ENCODE measurements at regions not wholly inside any gene's neighbourhood (a gene's known extent, or its start where the extent isn't known, plus 50 kb on each side); places are given as distances from the start of the nearest gene placed in this dataset.
"Not testable (repeated sequence)": the region's sequence is repeated elsewhere in the genome, so short reads cannot be mapped to it uniquely, and the experiment has no call there.

DNA sequence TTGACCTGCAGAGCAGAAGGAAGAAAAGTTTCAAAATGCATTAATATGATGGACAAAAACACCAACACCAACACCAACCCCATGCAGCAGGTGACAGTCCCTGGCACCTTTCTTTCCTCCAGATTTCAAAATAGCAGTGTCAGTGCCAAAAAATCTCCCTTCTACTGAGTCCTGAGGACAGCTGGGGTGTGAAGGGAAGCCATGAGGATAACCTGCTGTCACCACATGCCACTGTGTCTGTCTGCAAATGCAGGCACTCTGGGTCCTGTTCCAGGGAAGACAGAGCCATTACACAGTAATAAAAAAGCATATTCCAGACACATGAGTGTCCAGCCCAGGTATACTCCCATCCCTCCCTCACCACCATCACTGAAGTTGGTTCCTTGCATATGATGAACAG is 187.5 kb downstream of the BMP15 start:
- ATAC-seq (ENCODE audit: low read depth) (no peak), DNase-seq (no peak)
- Mint-ChIP-seq H3K4me3 (no peak overlapping the region), H3K9me3 (no peaks in the 10 kb centered on the region), H3K27ac (no peak overlapping the region), H3K36me3 (ENCODE audit: low read depth) (no peaks in the 10 kb centered on the region), H3K4me1 (no peaks in the 10 kb centered on the region), H3K27me3 (no peaks in the 10 kb centered on the region)
- ChIA-PET CTCF (no interaction called here), POLR2A (no interaction called here)
- TF ChIP-seq CTCF (IDR thresholded peaks at IDR 0.05) = no peak
- intact Hi-C loops (cut with micrococcal nuclease) = no loop called here

- CTCF ChIA-PET = not testable (repeated sequence)
Observed at GRCh38 chrX:51119058-51119926, 208.8 kb downstream of the BMP15 start.

GRCh38 chrX:51125743-51126142 is 206.9 kb upstream of the NUDT10 start:
- POLR2A ChIA-PET; H3K27me3 Mint-ChIP-seq; intact Hi-C loops (cut with micrococcal nuclease); DNase-seq; H3K4me3 Mint-ChIP-seq; H3K27ac Mint-ChIP-seq; ATAC-seq (ENCODE audit: low read depth); H3K4me1 Mint-ChIP-seq; H3K9me3 Mint-ChIP-seq; H3K36me3 Mint-ChIP-seq (ENCODE audit: low read depth); CTCF ChIA-PET: not testable (repeated sequence)

More at GRCh38 chrX:51119058-51119926, 208.8 kb downstream of the BMP15 start:
- H3K36me3 Mint-ChIP-seq (ENCODE audit: low read depth); H3K27me3 Mint-ChIP-seq; intact Hi-C loops (cut with micrococcal nuclease); H3K27ac Mint-ChIP-seq; POLR2A ChIA-PET; ATAC-seq (ENCODE audit: low read depth); H3K4me3 Mint-ChIP-seq; H3K4me1 Mint-ChIP-seq; H3K9me3 Mint-ChIP-seq; DNase-seq: not testable (repeated sequence)

DNA sequence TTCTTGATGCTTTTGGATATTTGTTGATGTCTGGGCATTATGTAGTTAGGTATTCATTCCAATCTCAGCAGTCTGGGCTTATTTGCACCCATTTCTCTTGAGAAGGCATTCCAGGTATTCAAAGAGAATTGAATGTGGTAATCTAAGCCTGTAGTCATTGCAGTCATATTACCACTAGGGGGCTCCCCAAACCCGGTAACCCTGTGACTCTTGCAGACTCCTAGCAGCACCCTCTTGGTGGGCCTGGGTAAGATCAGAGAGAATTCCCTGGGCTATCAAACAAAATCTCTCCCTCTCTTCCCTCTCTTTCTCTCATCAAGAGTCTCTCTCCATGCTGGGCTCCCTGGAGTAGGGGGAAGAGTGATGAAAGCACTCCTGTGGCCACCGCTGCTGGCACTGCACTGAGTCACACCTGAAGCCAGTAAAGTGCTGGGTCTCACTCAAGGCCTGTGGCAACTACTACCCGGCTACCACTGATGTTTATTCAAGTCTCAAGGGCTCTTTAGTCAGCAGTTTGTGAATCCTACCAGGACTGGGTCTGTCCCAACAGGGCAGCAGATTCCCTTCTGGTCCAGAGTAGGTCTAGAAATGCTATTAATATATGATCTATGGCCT is 187.7 kb upstream of the NUDT10 start:
- ATAC-seq (ENCODE audit: low read depth) (peak; percentile 45), DNase-seq (no peak)
- no peak for TF ChIP-seq CTCF (IDR thresholded peaks at IDR 0.05)
- intact Hi-C loops (cut with micrococcal nuclease) = loop anchor here (1.0 kb wide), 2 partner anchors 275 to 316 kb away; no protein-coding TSS in a partner anchor
- Mint-ChIP-seq H3K4me1 (no peaks in the 10 kb centered on the region), H3K36me3 (ENCODE audit: low read depth) (no peaks in the 10 kb centered on the region), H3K27me3 (peaks cover 2% of the 10 kb centered on the region), H3K27ac (no peak overlapping the region), H3K9me3 (no peaks in the 10 kb centered on the region), H3K4me3 (no peak overlapping the region)
- ChIA-PET CTCF (interaction anchor here (0.7 to 1.0 kb wide), 2 partner anchors 312 to 316 kb away, joined by 3 read pairs; no protein-coding TSS in a partner anchor), POLR2A (no interaction called here)

GRCh38 chrX:51148848-51149247 is 183.8 kb upstream of the NUDT10 start:
- POLR2A ChIA-PET = no interaction called here
- CTCF ChIA-PET = interaction anchor here (0.6 to 0.8 kb wide), 2 partner anchors 9 to 271 kb away, joined by 3 read pairs; no protein-coding TSS in a partner anchor
- H3K4me3 Mint-ChIP-seq = no peak overlapping the region
- H3K36me3 Mint-ChIP-seq (ENCODE audit: low read depth) = no peaks in the 10 kb centered on the region
- no peaks in the 10 kb centered on the region for H3K9me3 Mint-ChIP-seq
- intact Hi-C loops (cut with micrococcal nuclease) = no loop called here
- ATAC-seq (ENCODE audit: low read depth) = no peak
- H3K27me3 Mint-ChIP-seq = peaks cover 2% of the 10 kb centered on the region
- no peak for DNase-seq
- H3K4me1 Mint-ChIP-seq = no peaks in the 10 kb centered on the region
- no peak for TF ChIP-seq CTCF (IDR thresholded peaks at IDR 0.05)
- H3K27ac Mint-ChIP-seq = no peak overlapping the region

DNA sequence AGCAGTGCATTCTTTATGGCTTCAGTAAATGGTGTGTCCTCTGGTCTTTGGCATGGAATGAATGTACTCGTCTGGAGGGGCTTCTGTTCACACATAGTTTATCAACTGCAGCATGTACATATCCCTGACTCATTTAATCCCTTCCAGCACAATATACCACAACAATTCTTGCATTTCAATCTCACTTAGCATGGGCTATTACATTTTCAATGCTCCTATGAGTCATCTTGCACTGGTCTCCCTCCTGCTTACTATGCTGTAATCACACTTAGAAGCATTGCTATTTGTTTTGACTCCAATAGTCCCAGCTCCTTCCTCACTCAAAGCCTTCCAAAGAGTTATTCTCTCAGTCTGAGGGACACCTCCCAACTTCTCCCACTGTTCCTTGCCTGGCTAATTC is 180.9 kb upstream of the NUDT10 start:
- Mint-ChIP-seq H3K27me3 (no peaks in the 10 kb centered on the region), H3K36me3 (ENCODE audit: low read depth) (no peaks in the 10 kb centered on the region), H3K27ac (no peak overlapping the region), H3K4me1 (no peaks in the 10 kb centered on the region), H3K4me3 (no peak overlapping the region), H3K9me3 (no peaks in the 10 kb centered on the region)
- POLR2A ChIA-PET = no interaction called here
- no peak for ATAC-seq (ENCODE audit: low read depth)
- DNase-seq = no peak
- CTCF ChIA-PET = no interaction called here
- intact Hi-C loops (cut with micrococcal nuclease) = no loop called here
- no peak for TF ChIP-seq CTCF (IDR thresholded peaks at IDR 0.05)

Measured in activated B cell treated with CpG ODN at 0.5 μM for 24 hours (primary cell).